IgD-negative memory B cell (primary cell): ENCODE measurements at regions not wholly inside any gene's neighbourhood (a gene's known extent, or its start where the extent isn't known, plus 50 kb on each side); places are given as distances from the start of the nearest gene placed in this dataset.

Experiments
- H3K27ac Mint-ChIP-seq, 3 donors: one replicate each; pipeline ENCODE4 v1.8.0; 2020 to 2022; ENCODE audit warnings: mild to moderate bottlenecking in 3 of 3, mixed read lengths in 3 of 3, moderate library complexity in 1 of 3
- H3K27me3 Mint-ChIP-seq: one replicate; pipeline ENCODE4 v1.8.0; 2021; ENCODE audit warnings: mixed read lengths
- H3K36me3 Mint-ChIP-seq: one replicate; pipeline ENCODE4 v1.8.0; 2020; ENCODE audit warnings: mild to moderate bottlenecking, mixed read lengths
- H3K4me1 Mint-ChIP-seq, 3 donors: one replicate each; pipeline ENCODE4 v1.8.0; 2020 to 2022; ENCODE audit warnings: mixed read lengths in 3 of 3, mild to moderate bottlenecking in 1 of 3
- H3K4me3 Mint-ChIP-seq, 4 donors: one replicate each; pipeline ENCODE4 v1.8.0; 2020 to 2022; ENCODE audit warnings: mild to moderate bottlenecking in 4 of 4, mixed read lengths in 4 of 4, moderate library complexity in 3 of 4
- H3K9me3 Mint-ChIP-seq, 3 donors: one replicate each; pipeline ENCODE4 v1.8.0; 2020 to 2021; ENCODE audit warnings: mixed read lengths in 3 of 3, mild to moderate bottlenecking in 1 of 3

DNA sequence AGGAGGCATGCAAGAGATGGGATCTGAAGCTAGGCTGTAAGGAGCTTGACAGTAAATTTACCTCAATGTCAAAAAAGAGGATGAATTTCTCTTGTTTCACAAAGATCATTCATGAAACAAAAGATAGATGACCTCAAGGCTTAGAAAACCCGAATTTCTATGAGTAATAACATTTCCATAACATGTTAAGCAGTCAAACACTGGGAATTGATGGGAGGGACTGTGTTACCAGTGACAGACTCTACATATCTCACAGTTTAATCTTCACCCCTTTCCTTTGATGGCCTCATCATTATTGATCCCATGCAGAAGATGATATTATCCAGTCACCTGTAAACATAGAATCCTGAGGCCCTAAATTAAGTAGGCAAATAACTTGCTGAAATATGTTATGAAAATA is 53.5 kb upstream of the VGLL3 start:
- H3K9me3 Mint-ChIP-seq = peaks cover 0 to 2% (median 0%) of the 10 kb centered on the region in 3 donors
- H3K36me3 Mint-ChIP-seq = no peaks in the 10 kb centered on the region
- peaks cover 0 to 1% (median 0%) of the 10 kb centered on the region in 3 donors for H3K4me1 Mint-ChIP-seq
- H3K27me3 Mint-ChIP-seq = no peaks in the 10 kb centered on the region
- H3K27ac Mint-ChIP-seq = no peak overlapping the region
- no peak overlapping the region for H3K4me3 Mint-ChIP-seq

- Mint-ChIP-seq H3K4me1 (peaks cover 0 to 1% (median 0%) of the 10 kb centered on the region in 3 donors), H3K36me3 (no peaks in the 10 kb centered on the region), H3K27me3 (no peaks in the 10 kb centered on the region), H3K4me3 (no peak overlapping the region), H3K9me3 (peaks cover 0 to 4% (median 2%) of the 10 kb centered on the region in 3 donors), H3K27ac (no peak overlapping the region)
These were observed 50.2 kb upstream of the VGLL3 start for GRCh38 chr3:87041191-87041590.
